Suprapubic skin (tissue), 3 donors: ENCODE measurements at regions not wholly inside any gene's neighbourhood (a gene's known extent, or its start where the extent isn't known, plus 50 kb on each side); places are given as distances from the start of the nearest gene placed in this dataset.

Source experiments
- EP300 ChIP-seq: sonication (generic); formaldehyde crosslinking; IDR thresholded peaks from one replicate; pipeline ENCODE4 v1.6.1; 2017; ENCODE audit warnings: antibody characterized with exemption
- TF ChIP-seq, protein P1 (sequence below), 2 donors: fragments of 200-600 bp in 1 of 2; fragments of 450-650 bp in 1 of 2; sonication (generic) in 1 of 2; IDR thresholded peaks; one replicate each; pipeline ENCODE4 v1.5.1; 2016 to 2019; ENCODE audit warnings: antibody characterized with exemption in 2 of 2, mild to moderate bottlenecking in 1 of 2, moderate library complexity in 1 of 2

DNA sequence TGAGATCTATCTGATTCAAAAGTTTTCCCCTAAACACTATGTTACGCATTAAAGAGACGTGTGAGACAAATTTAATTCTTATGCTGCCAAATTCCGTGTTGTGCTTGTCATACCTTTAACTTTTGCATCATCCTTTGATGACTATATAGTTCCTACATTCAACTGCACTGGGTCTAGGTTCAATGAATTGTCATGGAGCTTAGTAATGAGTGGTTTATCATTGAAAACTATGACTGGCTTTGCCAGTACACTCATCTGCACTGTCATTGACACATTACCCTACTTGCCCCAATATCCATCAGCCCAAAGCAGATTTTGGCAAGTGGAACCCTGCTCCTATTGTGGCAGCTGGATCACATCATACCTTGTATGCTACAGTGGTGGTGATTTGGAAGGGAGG is 882.9 kb upstream of the SLIT2 start:
- TF ChIP-seq, protein P1, sequence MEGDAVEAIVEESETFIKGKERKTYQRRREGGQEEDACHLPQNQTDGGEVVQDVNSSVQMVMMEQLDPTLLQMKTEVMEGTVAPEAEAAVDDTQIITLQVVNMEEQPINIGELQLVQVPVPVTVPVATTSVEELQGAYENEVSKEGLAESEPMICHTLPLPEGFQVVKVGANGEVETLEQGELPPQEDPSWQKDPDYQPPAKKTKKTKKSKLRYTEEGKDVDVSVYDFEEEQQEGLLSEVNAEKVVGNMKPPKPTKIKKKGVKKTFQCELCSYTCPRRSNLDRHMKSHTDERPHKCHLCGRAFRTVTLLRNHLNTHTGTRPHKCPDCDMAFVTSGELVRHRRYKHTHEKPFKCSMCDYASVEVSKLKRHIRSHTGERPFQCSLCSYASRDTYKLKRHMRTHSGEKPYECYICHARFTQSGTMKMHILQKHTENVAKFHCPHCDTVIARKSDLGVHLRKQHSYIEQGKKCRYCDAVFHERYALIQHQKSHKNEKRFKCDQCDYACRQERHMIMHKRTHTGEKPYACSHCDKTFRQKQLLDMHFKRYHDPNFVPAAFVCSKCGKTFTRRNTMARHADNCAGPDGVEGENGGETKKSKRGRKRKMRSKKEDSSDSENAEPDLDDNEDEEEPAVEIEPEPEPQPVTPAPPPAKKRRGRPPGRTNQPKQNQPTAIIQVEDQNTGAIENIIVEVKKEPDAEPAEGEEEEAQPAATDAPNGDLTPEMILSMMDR (IDR thresholded peaks at IDR 0.05), result no peak
- TF ChIP-seq EP300, result no peak
